Left colon (tissue), 2 donors: ENCODE measurements at regions not wholly inside any gene's neighbourhood (a gene's known extent, or its start where the extent isn't known, plus 50 kb on each side); places are given as distances from the start of the nearest gene placed in this dataset.

Experiments
- ATAC-seq: fragments of 200-7000 bp; cut with Tn5 transposase; one replicate; pipeline ENCODE4 v1.9.1; 2020; ENCODE audit warnings: mild to moderate bottlenecking, moderate library complexity
- DNase-seq, 2 donors: peaks; one replicate each; pipeline ENCODE4 v3.0.0-alpha.2; 2020
- intact Hi-C, 2 donors: fragments of 100-400 bp; cut with DNase I in 1 of 2; cut with micrococcal nuclease in 1 of 2; formaldehyde crosslinking; loops; one replicate each; pipeline versions ENCODE4 v1.11.2 to v1.14.0; 2022; cut with DNase I, micrococcal nuclease
- donor health status: DM: no; HTN: no; CAD: no.
- donor health status: DM: yes; HTN: yes; CAD: no.

DNA sequence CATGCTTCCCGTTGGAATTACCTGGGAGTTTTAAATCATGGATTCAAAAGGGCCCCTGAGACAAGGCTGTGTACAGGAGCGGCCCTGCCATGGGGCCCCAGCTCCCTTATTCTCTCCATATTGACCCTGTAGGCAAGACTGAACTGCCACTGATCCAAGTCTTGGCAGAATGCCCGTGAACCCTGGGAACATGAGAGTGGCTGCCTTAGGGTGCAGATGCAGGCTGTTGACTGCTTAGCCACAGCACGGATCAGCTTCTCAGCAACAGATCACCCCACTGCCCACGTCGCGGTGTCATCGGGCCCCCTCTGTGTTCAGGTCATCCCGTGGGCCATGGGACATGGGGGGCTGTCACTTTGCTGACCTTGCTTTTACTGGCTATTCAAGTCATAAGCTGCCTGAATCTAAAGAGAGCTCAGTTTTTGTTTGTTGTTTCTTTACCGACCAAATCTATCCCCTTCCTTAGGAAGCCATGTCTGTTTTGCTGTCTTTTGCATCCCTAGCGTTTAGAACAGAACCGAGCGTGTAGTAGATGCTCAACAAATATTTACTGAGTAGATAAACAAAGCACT, 83.4 kb downstream of the MATN1 start:
- DNase-seq (no peak), ATAC-seq (no peak)
- intact Hi-C loops, result no loop called here

DNA sequence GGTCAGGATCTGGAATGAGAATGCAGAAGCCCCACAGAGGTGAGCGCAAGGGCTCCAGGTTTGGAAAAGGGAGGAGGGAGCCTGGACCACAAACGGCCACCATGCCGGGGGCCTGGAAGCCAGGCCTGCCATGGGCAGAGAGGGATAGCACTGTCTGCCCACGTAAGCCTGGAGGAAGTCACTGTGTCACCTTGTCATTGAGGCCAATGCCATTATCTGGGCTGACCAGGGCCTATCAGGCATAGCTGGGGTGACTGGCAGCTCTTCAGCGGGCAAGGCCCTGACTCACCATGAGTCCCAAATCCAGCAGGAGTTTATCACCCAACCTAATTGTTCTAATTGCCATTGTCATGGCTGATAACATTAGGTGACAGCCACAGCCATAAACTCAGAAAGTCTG, 84.6 kb downstream of the MATN1 start:
- intact Hi-C loops, result no loop called here
- ATAC-seq (no peak), DNase-seq (no peak)

DNA sequence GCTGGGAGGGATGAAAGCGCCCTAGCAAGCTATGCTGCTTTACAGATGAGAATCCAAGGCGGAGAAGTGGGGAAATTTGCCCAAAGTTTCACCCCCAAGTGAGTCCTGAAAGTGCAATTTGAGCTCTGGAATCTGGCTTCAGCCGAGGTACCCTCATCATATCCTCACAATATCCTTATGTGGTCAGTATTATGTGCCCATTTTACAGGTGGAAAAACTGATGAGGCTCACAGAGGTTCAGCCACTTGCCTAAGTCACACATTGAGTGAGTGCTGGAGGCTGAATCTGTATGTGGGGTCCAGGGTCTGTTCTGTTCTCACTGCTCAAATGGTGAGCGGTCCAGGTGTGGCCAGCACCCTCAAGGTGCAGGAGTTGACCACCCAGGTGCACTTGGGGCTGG, 85.3 kb downstream of the MATN1 start:
- ATAC-seq (no peak), DNase-seq (no peak)
- intact Hi-C loops, result no loop called here

DNA sequence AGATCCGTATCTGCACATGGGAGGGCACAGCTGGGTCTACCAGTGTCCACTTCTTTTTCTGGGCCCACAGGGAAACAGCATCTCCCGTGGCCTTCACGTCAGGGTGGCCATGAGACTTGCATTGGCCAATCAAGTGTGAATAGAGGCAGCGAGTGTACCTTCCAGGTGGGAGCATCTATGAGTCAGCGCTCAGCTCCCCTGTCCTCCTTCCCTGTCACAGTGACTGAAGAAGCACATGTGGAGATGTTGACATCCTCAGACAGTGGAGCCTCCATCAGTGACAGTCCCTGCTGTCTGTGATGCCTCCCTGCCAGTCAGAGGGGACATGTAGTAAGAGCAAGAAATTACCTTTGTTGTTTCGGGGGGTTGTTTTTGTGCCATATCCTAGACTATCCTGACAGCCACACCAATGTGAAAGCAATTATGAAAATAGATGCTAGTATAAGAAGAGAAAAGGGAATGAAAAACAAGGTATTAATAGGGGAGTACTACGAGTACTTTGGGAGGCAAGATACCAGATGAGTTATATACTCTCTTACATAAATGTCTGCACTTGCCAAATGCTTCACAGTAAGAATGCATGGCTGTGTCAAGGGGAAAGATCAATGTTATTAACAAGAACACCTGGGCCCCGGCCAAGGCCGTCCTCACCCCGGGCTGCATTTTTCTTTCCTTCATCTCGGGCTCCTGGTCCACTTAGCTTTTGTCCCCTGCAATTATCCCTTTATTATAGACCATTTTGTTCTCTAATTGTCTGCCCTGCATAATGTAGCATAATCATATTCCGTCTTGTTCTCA, 86.0 kb downstream of the MATN1 start:
- ATAC-seq (no peak), DNase-seq (no peak)
- intact Hi-C loops, result no loop called here

DNA sequence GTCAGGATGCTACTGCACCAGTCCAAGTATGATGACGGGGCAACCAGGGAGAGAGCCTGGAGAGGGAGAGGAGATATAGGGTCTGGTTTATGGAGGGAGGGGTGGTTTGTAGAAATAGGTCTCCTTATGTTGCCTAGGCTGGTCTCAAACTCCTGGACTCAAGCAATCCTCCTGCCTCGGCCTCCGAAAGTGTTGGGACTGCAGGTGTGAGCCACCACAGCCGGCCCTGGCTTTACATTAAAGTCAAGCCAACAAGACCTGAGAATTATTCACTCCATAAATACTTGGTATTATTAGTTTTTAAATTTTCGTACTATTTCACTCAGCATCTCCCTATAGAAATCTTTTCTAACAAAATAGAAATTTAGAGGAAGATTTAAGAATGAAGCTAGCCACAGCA, 86.8 kb downstream of the MATN1 start:
- intact Hi-C loops, result no loop called here
- DNase-seq (no peak), ATAC-seq (no peak)

DNA sequence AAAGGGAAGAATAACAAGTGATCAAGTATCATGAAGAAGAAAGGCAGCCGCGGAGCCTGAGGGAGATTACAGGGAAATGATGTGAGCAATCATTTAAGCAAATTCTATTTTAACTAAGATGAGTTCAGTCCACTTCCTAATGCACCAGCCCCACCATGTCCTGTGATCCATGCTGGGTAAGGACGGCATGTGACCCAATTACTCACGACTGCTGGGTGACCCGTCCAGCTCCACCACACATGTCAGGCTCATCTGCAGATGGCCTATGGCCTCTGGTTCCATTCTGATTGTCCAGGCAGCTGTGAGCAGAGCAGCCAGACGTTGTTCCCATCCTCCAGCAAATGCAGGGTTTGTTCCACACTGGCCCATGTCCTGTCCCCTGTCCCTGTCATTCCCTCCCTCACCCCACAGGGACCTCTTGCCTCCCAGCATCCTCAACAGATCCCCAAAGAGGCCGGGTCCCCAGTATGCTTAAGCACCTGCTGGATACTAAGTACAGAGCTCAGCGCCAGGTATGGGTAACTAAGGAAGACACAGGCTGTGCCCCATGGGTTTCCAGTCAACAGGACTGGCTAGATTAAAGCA, 87.9 kb downstream of the MATN1 start:
- DNase-seq (no peak), ATAC-seq (no peak)
- intact Hi-C loops, result no loop called here

DNA sequence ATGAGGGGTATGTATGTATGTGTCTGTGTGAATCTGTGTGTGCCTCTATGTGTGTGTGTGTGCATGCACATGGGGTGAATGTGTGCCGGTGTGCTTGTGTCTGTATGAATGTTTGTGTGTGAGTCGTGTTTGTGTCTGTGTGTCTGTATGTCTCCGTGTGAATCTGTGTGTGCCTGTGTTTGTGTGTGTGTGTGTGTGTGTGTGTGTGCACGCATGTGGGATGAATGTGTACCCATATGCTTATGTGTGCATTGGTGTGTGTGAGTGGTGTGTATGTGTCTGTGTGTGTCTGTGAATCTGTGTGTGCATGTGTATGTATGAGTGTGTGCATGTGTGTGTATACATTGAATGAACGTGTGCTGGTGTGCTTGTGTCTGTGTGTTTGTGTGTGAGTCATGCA, 88.9 kb downstream of the MATN1 start:
- DNase-seq (no peak), ATAC-seq (no peak)
- intact Hi-C loops, result no loop called here

DNA sequence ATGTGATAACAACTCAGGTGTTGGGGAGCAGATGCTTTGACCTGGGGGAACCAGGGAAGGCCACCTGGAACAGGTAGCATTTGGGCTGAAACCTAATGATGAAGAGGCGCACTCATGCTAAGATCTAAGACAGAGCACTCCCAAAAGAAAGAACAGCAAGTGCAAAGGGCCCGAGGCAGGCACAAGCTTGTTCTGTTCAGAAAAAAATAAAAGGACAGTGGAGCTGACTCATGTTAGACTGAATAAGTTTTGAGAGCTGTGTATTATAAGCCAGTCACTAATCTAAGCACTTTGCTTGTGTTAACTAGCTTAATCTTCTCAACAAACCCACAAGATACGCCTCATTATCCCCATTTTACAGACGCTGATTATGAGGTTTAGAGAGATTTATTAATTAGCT, 90.1 kb downstream of the MATN1 start:
- intact Hi-C loops, result no loop called here
- ATAC-seq, result no peak
- DNase-seq, result no peak

DNA sequence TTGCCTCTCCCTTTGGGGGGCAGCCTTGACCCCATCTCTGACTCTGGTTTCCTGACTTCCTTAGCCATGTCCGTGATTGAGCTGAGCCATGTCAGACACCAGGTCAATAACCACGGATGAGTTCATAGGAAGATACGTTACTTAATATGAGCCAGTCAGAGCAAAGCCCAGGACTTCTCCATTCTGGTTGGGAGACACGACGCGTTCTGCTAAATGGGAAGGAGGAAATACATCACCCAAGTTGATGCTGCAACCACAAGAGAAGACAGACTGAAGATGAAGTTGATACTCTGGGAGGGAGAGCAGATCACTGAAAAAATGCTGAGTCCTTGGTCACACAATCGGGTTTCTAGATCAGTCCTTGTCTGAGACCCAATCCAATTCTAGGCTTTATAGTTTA, 90.9 kb downstream of the MATN1 start:
- ATAC-seq (no peak), DNase-seq (no peak)
- intact Hi-C loops, result no loop called here

DNA sequence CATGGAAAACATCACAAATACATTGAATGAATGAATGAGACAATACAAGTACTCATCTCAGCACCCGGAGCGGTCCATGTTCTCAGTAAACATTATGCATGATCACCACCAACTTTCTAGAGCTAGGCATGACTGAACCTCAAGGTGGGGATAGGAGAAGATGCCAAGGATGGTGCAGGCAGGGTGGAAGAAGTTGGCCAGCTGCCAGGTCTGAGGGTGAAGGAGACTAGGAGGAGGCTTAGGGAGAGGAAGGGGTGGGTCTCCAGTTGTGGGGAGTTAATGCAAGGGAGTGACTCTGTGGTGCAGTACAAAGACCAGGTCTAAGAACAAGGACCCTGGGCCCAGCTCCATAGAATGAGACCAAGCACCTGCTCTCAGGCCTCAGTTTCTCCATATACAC, 91.7 kb downstream of the MATN1 start:
- intact Hi-C loops, result no loop called here
- DNase-seq, result no peak

DNA sequence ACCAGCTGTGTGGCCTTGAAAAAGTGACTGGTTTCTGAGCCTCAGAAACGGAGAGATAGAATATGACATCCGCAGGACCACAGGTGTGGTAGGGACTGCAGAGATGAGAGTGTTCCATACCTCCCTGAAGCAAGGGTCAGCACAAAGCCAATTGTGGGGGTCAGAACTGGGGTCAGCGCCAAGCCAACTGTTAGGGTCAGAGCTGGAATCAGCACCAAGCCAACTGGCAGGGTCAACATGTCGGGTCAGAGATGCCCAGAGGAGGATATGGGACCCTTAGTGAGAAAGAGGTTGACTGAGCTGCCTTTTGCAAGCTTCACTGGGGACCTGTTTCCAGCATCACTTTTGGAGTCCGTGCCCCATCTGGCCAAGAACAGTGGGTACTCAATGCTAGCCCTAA, 93.9 kb downstream of the MATN1 start:
- intact Hi-C loops, result no loop called here
- no peak for ATAC-seq
- no peak for DNase-seq

More for the DNA sequence above, 91.7 kb downstream of the MATN1 start:
- ATAC-seq, result no peak

DNA sequence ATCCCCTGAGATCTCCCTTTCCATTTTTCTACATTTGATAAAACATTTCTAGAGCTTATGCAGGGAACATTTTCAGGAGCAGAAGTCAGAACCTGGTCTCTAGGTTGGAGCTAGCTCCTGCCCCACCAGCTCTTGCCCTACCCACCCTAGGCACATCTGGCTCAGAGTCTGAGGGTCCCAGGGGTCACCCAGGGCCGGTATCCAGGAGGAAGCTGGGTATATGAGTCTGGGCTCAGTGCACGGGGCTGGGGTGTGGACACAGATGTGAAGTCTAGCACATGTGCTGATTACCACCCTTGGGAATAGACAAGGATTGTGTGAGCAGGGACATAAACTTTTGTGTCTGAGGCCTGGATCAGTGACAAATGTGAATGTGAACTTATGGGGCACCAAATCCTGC, 95.4 kb downstream of the MATN1 start:
- no peak for ATAC-seq
- intact Hi-C loops, result no loop called here

DNA sequence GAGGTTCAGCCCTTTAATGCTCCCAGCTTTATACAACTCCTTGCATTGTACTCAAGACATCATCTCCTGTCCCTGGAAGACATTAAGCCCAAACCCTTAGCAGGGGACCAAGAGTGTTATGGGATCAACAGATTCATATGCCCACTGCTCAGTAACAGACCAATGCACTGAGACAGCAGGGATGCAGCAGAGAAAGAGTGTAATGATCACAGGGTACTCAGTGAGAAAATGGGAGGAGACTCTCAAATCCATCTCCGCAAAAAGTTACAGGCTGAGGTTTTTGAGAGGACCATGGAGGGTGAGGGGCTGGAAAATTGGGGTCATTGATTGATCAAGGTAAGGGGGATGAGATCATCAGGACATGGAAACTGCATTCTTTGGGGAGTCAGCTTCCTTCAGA, 96.2 kb downstream of the MATN1 start:
- intact Hi-C loops, result no loop called here
- no peak for DNase-seq
- ATAC-seq, result no peak

More for the DNA sequence above, 95.4 kb downstream of the MATN1 start:
- no peak for DNase-seq

DNA sequence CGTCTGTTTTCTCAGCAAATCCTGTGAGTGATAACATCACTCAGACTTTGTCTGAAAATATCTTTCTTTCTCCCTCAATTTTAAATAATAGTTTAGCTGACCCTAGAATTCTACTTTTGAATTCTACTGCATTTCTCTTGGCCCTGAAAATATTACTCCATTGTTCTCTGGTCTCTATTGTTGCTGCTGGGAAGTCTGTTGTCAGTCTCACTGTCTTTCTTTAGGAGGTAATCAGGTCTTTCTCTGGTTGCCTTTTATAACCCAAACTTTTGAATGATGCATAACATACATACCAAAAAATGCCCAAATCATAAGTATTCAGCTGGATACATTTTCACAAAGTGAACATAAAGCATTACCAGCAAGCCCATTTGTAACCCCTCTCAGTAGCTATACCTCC, 100.0 kb downstream of the MATN1 start:
- intact Hi-C loops, result no loop called here
- DNase-seq (no peak), ATAC-seq (no peak)

DNA sequence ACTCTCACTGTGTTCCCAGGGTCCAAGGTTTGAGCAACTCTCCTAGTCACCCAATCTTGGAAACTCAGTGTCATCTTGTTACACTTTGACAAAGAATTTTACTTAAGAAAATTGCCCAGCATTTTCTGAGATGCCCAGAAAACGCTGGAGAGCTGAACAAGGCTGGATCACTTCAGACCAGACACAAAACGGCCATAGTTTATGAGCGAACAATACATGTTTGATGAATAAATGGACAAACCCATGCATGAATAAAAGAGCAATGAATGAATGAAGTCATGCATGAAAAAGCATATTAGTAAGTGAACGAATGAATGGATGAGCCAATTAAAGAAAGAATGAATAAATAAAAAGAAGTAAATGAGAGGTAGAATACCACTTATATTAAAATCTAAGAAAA, 103.8 kb downstream of the MATN1 start:
- DNase-seq (no peak), ATAC-seq (no peak)
- intact Hi-C loops, result no loop called here

DNA sequence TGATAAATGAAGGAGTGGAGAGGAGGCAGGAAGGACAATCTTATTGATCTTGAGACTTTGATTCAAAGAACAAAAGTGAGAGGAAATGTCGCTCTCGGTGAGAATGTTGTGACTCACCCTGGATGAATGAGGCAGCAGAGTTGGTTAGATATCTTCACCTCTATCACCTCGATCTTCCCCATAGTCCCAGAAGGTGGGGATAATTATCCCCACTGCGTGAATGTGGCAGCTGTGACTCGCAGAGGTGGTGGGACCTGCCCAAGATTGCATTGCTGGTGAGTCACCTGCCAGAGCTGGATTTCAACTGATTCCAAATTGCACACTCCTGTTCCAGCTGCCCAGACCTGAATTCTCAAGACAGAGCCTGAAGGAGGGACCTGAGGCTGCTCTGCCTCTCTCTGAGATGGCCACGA, 105.0 kb downstream of the MATN1 start:
- no peak for DNase-seq
- intact Hi-C loops, result no loop called here
- no peak for ATAC-seq

DNA sequence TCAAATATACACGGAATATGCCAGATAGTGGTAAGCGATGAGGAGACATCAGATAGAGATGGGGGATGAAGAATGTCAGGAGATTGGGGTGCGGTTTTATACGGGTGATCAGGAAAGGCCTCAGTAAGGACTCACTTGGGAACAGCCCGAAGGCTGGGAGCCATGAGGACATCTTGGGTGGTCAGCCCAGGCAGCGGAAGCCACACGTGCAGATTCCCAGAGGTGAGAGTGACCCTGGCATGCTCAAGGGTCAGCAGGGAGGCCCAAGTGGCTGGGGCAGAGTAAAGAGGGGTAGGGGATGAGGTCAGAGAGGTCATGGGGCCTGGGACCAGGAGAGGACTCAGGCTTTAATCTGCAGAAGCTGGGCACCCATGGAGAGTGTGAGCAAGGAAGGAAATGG, 106.6 kb downstream of the MATN1 start:
- DNase-seq (no peak), ATAC-seq (no peak)
- intact Hi-C loops, result no loop called here

DNA sequence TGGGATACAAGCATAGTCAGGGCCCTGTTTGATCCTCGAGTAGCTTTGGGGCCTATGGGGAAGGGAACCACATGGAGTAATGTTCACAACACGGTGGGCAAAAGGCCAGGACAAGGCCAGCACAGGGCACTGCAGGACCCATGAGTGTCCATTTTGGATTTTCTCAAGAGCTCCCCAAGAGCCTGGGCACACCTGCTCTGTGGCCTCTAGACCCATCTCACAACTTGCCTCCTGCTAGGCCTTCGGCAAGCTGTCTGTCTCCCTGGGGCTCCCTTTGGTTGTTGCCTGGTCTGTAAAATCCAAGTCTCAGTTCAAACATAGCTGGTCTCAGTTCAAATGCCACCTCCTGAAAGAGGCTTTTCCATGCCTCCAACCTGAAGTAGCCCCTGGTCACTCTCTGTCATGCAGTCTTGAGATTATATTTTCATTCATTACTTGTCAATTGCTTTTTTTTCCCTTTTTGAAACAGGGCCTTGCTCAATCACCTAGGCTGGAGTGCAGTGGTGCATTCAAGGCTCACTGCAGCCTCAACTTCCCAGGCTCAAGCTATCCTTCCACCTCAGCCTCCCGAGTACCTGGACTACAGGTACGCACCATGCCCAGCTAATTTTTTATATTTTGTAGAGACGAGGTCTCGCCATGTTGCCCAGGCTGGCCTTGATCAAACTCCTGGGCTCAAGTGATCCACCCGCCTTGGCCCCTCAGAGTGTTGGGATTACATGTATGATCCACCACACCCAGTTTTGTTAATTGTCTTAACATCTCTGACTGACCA, 107.4 kb downstream of the MATN1 start:
- ATAC-seq, result no peak
- intact Hi-C loops, result no loop called here
- DNase-seq, result no peak

DNA sequence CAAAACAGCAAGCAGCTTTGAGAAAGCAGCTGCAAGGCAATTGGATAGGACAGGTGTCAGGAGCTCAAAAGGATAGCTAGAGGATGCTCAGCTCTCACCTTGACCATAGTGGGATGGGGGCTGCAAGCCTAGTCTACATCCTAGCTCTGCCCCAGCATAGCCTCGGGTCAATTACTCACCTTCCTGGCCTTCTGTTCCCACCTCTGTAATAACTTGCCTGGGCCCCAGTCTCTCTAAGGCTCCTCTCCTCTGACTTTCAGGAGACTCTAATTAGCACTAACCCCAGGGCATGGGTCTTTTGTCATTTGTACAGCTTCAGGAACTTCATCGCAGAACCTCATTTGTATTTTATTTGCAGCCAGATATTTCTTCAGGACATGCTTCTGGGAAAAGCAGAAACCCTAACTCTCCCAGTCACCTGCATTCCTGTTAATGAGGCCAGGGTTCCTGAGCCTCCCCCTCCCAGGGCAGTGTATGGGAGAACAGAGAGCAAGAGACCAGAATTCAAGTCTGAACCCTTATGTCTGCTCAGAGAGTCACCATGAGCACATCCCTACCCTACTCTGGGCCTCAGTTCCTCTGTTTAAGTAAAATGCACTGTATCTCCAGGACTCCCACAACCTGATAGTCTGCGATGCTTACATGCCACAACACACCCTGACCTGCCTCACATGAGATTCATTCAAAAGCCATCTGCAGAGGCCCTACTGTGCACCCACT, 108.1 kb downstream of the MATN1 start:
- no peak for ATAC-seq
- DNase-seq, result no peak
- intact Hi-C loops, result no loop called here
